ENCODE measurements at regions not wholly inside any gene's neighbourhood (a gene's known extent, or its start where the extent isn't known, plus 50 kb on each side); places are given as distances from the start of the nearest gene placed in this dataset.

DNA sequence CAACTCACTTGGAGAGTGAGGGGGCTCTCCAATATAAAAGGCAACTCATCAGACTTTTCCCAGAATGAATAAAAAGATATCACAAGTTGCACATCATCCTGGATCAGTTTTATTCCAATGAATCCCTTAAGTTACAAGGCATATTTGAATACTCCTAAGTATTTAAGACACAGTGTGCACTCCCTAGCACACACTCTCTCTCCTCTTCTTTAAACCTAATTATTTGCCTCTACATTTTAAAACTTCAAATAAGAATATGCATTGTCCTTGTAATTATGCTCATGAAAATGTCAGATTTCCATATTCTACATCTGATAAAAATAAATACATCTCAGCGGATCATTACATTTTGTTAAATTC lies 273.6 kb downstream of the ADGB start:
- TF ChIP-seq EZH2 (IDR thresholded peaks at IDR 0.05; ENCODE audit: low read depth) = no peak
- TF ChIP-seq, protein P1, sequence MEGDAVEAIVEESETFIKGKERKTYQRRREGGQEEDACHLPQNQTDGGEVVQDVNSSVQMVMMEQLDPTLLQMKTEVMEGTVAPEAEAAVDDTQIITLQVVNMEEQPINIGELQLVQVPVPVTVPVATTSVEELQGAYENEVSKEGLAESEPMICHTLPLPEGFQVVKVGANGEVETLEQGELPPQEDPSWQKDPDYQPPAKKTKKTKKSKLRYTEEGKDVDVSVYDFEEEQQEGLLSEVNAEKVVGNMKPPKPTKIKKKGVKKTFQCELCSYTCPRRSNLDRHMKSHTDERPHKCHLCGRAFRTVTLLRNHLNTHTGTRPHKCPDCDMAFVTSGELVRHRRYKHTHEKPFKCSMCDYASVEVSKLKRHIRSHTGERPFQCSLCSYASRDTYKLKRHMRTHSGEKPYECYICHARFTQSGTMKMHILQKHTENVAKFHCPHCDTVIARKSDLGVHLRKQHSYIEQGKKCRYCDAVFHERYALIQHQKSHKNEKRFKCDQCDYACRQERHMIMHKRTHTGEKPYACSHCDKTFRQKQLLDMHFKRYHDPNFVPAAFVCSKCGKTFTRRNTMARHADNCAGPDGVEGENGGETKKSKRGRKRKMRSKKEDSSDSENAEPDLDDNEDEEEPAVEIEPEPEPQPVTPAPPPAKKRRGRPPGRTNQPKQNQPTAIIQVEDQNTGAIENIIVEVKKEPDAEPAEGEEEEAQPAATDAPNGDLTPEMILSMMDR (conservative IDR thresholded peaks at IDR 0.05) = no peak
